C4-2B (cell line): ENCODE measurements at regions not wholly inside any gene's neighbourhood (a gene's known extent, or its start where the extent isn't known, plus 50 kb on each side); places are given as distances from the start of the nearest gene placed in this dataset.
"Not testable (repeated sequence)": the region's sequence is repeated elsewhere in the genome, so short reads cannot be mapped to it uniquely, and the experiment has no call there.

ENCODE experiments used
- H3K27ac ChIP-seq: fragments of 450-650 bp; 2 replicates; pipeline ENCODE4 v1.5.1; 2017
- ZFX ChIP-seq: fragments of 450-650 bp; IDR thresholded peaks from 2 replicates; pipeline ENCODE4 v1.6.1; 2017
- TF ChIP-seq, protein P1 (sequence below): fragments of 450-650 bp; conservative IDR thresholded peaks from 2 replicates; pipeline ENCODE4 v1.5.1; 2017; ENCODE audit warnings: mild to moderate bottlenecking

DNA sequence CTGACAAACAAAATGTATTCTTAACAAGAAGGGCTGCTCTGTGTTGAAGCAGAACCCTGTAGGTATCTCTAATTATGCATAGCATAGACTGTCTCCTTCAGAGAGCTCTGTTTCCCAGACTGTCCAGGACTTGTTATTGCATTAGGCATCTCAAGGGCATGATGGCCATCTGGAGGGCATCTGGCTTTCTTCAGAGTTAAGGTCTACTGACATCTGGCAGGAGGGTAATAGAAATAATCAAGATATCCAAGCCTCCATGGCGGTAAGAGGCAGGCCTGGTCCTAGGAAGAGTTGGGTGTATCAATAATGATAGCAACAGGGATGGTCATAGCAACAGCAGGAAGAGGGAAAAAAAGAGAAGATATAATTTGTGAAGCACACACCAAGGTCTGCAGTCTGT is 161.2 kb downstream of the TTC8 start:
- no peak for TF ChIP-seq ZFX
- TF ChIP-seq, protein P1, sequence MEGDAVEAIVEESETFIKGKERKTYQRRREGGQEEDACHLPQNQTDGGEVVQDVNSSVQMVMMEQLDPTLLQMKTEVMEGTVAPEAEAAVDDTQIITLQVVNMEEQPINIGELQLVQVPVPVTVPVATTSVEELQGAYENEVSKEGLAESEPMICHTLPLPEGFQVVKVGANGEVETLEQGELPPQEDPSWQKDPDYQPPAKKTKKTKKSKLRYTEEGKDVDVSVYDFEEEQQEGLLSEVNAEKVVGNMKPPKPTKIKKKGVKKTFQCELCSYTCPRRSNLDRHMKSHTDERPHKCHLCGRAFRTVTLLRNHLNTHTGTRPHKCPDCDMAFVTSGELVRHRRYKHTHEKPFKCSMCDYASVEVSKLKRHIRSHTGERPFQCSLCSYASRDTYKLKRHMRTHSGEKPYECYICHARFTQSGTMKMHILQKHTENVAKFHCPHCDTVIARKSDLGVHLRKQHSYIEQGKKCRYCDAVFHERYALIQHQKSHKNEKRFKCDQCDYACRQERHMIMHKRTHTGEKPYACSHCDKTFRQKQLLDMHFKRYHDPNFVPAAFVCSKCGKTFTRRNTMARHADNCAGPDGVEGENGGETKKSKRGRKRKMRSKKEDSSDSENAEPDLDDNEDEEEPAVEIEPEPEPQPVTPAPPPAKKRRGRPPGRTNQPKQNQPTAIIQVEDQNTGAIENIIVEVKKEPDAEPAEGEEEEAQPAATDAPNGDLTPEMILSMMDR = no peak
- H3K27ac ChIP-seq = no peak overlapping the region

DNA sequence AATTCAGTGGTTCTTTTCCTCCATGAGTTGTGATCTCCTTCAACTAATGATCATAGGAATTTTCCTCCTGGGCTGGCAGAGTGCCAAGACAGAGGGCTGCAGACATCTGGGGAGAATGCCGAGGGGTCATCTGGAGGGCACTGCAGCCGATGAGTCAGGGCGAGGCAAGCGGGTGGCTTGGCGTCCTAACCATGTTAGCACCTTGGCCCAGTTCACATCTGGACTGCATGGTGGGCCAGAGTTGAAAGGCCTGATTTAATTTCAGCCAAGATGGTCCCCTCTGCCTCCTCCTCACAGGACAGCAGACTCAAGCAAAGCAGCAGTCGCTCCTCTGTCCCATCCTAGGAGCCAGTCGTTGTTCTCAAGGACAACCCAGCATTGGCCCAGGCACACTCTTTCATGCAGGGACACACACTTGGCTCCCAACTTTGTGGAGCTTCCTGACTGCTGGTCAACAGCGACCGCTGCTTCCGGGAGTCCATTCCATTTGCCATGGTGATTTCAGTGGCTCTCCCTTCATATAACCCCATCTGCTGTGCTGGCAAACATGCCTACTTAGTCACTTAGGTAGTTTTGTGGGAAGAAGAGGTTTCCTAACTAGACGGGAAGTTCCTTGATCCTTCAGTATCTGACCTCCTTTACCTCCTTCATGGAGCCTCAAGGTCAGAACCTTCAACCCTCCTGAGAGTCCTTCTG is 161.8 kb downstream of the TTC8 start:
- no peak overlapping the region for H3K27ac ChIP-seq
- TF ChIP-seq, protein P1 = no peak
- no peak for TF ChIP-seq ZFX

DNA sequence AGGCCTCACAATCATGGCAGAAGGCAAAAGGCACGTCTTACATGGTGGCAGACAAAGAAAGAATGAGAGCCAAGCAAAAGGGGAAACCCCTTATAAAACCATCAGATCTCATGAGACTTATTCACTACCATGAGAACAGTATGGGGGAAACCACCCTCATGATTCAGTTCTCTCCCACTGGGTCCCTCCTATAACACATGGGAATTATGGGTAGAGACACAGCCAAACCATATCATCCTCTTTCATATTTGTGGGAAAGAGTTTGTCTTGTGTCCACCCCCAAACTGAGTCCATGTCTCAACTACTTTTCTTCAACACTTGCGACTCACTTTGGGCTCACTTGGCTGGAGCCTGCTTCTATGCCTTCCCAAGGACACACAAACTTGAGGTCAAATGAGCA is 162.5 kb downstream of the TTC8 start:
- not testable (repeated sequence) for H3K27ac ChIP-seq

DNA sequence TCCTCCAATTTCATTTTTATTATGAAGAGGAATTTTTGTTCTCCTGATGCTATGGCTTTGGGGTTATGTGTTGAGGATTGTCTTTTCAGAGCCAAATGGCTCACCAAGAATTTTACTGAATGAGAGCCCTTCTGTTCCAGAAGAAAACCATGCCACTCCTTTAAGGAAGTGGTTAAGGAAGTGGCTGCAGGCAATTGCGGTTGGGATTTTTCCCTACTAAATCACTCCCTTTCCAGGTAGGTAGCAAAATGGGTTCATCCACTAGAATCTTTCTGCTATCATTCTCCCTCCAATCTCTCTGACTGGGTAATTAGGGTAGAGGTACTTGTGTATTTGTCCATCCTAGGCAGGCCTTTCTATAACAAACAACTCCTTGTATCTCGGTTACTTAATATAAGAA is 163.1 kb downstream of the TTC8 start:
- H3K27ac ChIP-seq = no peak overlapping the region
- TF ChIP-seq, protein P1 = no peak
- no peak for TF ChIP-seq ZFX

DNA sequence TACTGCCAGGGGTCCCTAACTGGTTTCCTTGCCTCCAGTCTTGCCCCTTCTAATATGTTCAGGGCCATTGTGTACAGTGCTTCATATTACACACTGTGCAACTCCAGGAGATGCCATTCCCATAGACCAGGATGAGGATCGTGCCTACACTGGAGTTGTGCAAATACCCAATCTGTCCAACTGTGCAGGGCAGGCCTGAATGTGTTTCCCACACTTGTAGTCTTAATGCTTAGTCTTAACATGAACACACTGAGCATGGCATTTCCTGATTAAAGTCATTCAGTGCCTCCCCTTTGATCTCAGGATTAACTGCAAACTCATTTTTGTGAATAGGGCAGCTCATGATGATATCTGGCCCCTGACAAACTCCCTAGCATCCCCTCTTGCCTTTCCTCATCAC is 165.5 kb downstream of the TTC8 start:
- no peak overlapping the region for H3K27ac ChIP-seq
- TF ChIP-seq, protein P1 = no peak

DNA sequence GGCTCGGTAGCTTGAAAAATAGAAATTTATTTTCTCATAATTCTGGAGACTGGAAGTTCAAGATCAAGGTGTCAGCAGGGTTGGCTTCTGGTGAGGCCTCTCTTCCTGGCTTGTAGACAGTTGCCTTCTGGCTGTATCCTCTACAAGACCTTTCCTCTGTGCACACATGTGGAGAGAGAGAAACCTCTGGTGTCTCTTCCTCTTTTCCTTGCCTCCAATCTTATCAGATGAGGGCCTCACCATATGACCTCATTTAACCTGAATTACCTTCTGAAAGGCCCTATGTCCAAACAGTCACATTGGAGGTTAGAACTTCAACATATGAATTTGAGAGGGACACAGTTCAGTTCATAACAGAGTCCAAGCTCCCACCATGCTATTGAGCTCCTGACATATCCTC is 166.4 kb downstream of the TTC8 start:
- no peak for TF ChIP-seq ZFX
- TF ChIP-seq, protein P1 = no peak
- no peak overlapping the region for H3K27ac ChIP-seq

DNA sequence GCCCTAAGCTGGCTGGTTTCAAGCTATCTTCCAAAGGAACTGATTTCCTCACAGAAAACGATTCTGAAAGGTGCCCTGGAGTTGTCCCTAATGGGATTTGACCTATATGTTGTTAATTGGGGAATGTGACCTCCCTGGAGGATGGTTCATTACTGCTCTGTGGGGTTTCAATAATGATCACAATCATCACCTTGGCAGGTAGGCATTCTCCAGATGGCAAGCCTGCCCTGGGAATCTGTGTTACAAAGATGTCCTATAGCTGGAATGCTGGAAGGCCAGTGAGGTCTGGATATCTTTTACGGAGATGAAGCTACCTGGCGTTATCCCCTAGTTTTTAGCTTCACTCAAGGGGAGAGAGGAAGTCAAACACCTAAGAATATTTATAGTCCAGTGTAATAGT is 167.6 kb downstream of the TTC8 start:
- no peak overlapping the region for H3K27ac ChIP-seq
- TF ChIP-seq ZFX = no peak
- TF ChIP-seq, protein P1 = no peak

DNA sequence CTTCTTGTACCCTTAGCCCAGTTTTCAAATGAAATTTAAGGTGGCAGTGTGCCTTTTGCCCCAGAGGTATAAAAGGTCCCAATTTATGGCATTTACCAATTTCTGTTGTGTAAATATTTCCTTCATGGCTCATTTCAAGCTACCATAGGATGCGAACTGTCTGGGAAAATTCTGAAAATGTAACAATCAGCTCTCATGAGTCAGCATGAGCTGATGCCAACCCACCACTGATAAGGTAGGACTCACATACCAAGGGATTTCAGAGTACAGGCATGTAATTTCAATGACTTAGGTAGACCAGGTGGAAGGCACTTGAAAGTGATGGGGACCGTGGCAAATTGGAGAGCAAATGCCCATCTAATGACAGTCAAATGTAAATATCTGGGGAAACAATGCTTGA is 169.5 kb downstream of the TTC8 start:
- TF ChIP-seq, protein P1 = no peak
- TF ChIP-seq ZFX = no peak
- H3K27ac ChIP-seq = no peak overlapping the region
